HG03521 (cell line): ENCODE measurements at regions not wholly inside any gene's neighbourhood (a gene's known extent, or its start where the extent isn't known, plus 50 kb on each side); places are given as distances from the start of the nearest gene placed in this dataset.

ENCODE experiments used
- ATAC-seq: cut with Tn5 transposase; IDR thresholded peaks from one replicate; pipeline ENCODE4 v1.9.1; 2021; ENCODE audit warnings: mild to moderate bottlenecking, moderate library complexity; ENCODE audit not compliant: unreplicated experiment

- ATAC-seq: no peak
These were observed 326.8 kb downstream of the SEC14L1 start for GRCh38 chr17:77467521-77467920.

- no peak for ATAC-seq
These were observed 328.1 kb downstream of the SEC14L1 start for GRCh38 chr17:77468897-77469296.

- no peak for ATAC-seq
These were observed 329.6 kb downstream of the SEC14L1 start for GRCh38 chr17:77470330-77470786.

- no peak for ATAC-seq
These were observed 330.3 kb downstream of the SEC14L1 start for GRCh38 chr17:77470800-77471733.

- ATAC-seq: no peak
These were observed 331.3 kb downstream of the SEC14L1 start for GRCh38 chr17:77471984-77472461.

- ATAC-seq: no peak
These were observed 331.9 kb downstream of the SEC14L1 start for GRCh38 chr17:77472468-77473310.

GRCh38 chr17:77473615-77474226 is 333.0 kb downstream of the SEC14L1 start:
- no peak for ATAC-seq

- no peak for ATAC-seq
These were observed 333.7 kb downstream of the SEC14L1 start for GRCh38 chr17:77474292-77474988.

GRCh38 chr17:77475016-77475976 is 334.5 kb downstream of the SEC14L1 start:
- ATAC-seq: no peak

- ATAC-seq: no peak
These were observed 335.2 kb downstream of the SEC14L1 start for GRCh38 chr17:77476006-77476405.

- ATAC-seq: no peak
These were observed 335.7 kb downstream of the SEC14L1 start for GRCh38 chr17:77476498-77476897.

- ATAC-seq: no peak
These were observed 336.4 kb downstream of the SEC14L1 start for GRCh38 chr17:77476931-77477805.

GRCh38 chr17:77478281-77478680 is 337.5 kb downstream of the SEC14L1 start:
- no peak for ATAC-seq

- no peak for ATAC-seq
These were observed 338.1 kb downstream of the SEC14L1 start for GRCh38 chr17:77478899-77479298.

GRCh38 chr17:77479372-77480198 is 338.8 kb downstream of the SEC14L1 start:
- ATAC-seq: no peak

GRCh38 chr17:77480199-77480508 is 339.4 kb downstream of the SEC14L1 start:
- no peak for ATAC-seq

- ATAC-seq: no peak
These were observed 339.9 kb downstream of the SEC14L1 start for GRCh38 chr17:77480509-77481215.
